HG02763 (cell line): ENCODE measurements at regions not wholly inside any gene's neighbourhood (a gene's known extent, or its start where the extent isn't known, plus 50 kb on each side); places are given as distances from the start of the nearest gene placed in this dataset.

Experiments
- ATAC-seq: cut with Tn5 transposase; IDR thresholded peaks from one replicate; pipeline ENCODE4 v1.9.1; 2021; ENCODE audit warnings: mild to moderate bottlenecking, moderate library complexity; ENCODE audit not compliant: unreplicated experiment

DNA sequence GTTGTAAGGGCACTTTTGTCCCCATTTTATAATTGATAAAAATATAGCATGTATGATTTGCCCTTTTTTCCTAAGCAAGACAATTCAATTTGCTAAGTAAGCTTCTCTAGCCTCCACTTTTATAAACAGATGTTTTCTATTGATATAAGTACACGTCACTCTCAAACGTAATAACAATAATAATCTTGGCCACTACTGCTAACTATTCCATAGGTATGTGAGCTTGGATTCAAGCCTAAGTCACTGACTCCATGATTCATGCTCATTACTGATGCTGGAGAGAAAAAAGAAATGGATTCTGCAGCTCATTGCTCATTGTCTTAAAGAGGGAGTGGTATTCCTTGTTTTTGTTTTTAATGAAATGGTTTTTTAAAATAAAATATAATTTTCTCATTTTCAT is 661.0 kb downstream of the GALC start:
- no peak for ATAC-seq

GRCh38 chr14:87325741-87326140 is 667.2 kb downstream of the GALC start:
- ATAC-seq, result no peak

DNA sequence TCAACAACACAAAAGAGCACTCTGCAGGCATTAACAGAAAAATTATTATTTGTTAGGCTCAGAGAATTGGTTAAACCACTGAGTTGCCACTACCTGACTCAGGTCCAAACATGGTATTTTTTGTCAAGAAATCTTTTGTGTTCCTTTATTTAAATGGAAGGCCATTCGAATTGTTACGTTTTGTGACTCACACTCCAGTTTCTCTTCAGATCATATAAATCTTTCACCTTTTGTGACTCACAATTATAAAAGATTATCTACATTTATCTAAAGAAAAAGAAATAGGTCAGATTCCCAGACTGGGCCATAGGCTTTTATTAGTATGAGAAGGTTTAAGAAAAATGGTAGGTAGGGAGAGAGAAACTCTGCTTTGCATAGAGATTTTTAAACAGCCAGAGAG is 669.8 kb downstream of the GALC start:
- no peak for ATAC-seq

DNA sequence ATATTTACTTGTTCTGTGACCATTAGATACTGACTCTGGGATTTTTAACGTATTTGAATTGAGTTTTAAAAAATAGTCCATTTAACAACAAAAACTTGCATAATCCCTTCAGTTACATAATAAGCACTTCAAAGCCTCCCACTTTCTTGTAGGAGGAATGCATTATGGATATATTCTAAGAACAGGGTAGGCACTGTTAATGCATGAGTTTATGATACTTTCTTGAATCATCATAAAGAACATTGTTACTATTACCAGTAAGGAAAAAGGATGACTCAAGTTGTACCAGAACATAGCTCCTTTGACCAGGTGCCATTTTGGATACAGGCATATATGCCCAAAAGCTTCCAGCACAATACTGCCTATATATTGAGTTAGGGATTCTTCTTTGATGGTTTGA is 671.4 kb downstream of the GALC start:
- no peak for ATAC-seq

DNA sequence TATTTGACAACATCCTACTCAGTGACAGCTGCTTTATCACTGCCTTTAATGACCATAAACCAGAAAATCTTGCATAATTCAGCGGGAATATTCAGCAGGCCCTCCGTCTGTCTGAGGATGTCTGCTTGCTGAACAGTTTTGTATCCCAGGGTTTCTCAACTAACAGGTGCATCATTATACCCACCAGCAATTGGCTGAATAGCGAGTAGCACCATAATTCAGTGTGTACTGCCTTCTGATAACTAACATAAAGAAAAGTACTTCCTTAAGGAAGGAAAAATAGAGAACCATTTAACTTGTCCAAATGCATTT is 680.1 kb downstream of the GALC start:
- ATAC-seq, result no peak

DNA sequence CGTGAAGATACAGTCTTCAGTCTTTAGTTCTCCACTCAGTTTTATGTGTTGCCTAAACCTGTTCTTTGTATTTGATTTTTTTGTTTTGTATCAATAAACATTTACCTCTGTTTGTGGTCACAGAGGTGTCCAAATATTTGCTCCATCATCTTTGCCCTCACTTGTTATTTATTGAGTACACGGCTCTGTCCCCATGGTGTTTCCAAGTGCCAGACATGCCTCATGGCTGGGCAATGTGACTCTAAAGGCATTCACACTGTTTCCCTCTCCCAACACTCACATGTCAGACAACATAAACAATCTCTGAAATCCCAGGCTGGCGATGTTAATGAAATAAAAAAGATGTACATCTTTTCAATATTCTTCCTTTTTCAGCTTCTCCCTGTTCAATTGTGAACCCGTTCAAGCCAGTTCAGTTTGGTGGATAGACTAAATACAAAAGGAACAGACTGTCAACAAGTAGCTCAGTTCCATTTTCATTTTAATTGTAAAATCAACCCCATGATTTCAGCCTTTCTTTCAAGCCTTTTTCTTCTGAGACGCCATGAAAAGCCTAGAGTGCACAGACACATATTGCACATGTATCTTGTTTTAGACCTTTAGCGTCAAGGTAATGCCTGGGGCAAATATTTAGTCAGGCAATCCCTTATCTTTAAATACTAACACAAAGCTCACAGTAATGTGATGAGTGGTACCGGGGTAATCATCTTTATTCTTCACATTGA is 680.7 kb downstream of the GALC start:
- no peak for ATAC-seq

DNA sequence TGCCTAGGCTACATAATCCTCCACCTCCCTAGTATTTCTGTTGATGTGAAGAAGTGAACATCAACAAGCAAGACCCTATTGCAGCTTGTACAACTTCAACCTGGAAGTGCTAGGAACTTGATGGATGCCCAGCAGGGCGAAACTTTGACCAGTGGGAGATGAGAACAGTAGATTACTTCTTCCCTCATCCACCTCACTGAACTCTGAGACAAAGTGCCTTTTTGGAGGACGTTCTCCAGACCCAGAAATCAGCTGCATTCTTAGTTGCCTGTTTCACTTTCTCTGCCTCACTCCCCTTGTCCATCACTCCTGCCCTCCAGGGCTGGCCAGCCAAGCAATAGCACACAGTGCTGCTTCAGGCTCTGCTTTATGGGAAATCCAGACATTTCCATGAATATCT is 683.4 kb downstream of the GALC start:
- no peak for ATAC-seq

- no peak for ATAC-seq
Measured at GRCh38 chr14:87306409-87307168, 686.4 kb downstream of the GALC start.

GRCh38 chr14:87305345-87305744 is 687.6 kb downstream of the GALC start:
- no peak for ATAC-seq

- ATAC-seq, result no peak
Measured at GRCh38 chr14:87304404-87304803, 688.6 kb downstream of the GALC start.

- ATAC-seq, result no peak
Measured at GRCh38 chr14:87286826-87287225, 706.2 kb downstream of the GALC start.

- no peak for ATAC-seq
Measured at GRCh38 chr14:87286191-87286590, 706.8 kb downstream of the GALC start.

DNA sequence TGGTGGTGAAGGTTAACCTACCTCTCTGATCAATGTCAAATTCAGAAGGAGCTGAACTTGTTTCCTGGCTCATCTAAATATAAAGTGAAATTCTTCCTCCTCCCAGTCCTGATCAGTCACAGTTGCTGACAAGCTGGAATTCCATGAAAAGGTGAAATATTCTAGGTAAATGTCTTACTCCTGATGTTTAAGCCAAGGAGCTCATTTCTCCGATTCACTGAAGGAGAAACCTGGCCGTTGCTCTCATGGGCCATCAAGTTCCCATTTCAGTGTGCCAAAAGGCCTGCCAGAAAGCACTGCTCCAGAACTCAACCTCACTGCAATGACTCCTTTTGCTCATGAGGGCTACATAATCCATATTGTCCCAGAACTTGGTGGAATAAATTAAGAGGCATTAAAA is 707.5 kb downstream of the GALC start:
- no peak for ATAC-seq

- no peak for ATAC-seq
Measured at GRCh38 chr14:87283547-87283946, 709.4 kb downstream of the GALC start.

- no peak for ATAC-seq
Measured at GRCh38 chr14:87282266-87282665, 710.7 kb downstream of the GALC start.

DNA sequence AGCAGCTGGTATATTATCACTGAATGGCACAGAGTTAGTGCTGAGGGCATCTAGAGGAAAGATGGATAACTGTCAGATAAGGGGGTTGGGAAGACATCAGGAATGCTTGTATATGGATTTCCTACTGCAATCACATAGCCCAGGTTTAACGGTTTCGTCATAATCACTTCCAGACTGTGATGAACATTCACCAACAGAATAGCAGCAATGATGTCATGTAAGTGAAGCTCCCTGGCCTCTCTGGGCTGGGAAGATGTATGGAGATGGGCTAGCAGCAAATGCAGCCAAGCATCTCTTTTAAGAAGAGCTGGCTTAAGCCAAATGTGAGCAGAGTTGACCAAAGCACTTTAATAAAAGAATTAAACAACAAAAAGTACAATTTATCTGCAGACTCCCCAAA is 714.6 kb downstream of the GALC start:
- no peak for ATAC-seq

GRCh38 chr14:87271331-87271730 is 721.7 kb downstream of the GALC start:
- ATAC-seq, result no peak

- ATAC-seq, result no peak
Measured at GRCh38 chr14:87268997-87269396, 724.0 kb downstream of the GALC start.

GRCh38 chr14:87264796-87265195 is 728.2 kb downstream of the GALC start:
- no peak for ATAC-seq

- no peak for ATAC-seq
Measured at GRCh38 chr14:87264272-87264785, 728.7 kb downstream of the GALC start.

DNA sequence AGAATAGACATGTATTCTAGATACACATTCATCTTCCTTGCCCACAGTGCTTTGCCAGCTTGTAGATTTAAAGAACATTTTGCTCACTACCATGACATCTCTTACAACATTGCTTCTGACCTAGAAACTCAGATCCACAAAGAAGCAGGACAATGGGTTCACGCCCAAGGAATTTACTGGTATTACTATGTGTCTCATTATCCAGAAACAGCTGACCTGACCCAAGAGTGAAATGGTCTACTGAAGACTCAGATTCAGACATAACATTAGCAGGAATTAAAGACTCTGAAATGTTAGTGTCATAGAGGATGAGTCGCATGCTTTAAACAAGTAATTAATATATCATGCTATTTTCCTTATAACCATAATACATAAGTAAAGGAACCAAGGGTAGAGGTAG is 731.4 kb downstream of the GALC start:
- no peak for ATAC-seq

DNA sequence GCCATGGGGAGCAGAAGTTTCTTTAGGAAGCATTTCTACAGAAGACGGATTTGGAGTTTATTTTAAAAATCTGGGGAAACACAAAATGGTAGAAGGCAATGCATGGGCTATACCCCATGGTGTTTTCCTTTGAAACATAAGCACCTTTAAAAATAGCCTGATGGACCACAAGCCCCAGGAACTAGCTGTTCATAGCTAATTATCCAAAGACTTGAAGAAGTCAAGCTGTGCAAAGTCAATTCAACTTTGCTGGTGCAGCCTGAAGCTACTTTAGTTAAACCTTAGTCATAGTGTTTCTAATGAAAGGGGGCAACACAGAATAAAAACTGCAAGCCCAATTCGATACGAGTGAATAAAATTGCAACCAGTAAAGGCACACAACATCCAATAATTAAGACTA is 732.5 kb downstream of the GALC start:
- ATAC-seq, result no peak

DNA sequence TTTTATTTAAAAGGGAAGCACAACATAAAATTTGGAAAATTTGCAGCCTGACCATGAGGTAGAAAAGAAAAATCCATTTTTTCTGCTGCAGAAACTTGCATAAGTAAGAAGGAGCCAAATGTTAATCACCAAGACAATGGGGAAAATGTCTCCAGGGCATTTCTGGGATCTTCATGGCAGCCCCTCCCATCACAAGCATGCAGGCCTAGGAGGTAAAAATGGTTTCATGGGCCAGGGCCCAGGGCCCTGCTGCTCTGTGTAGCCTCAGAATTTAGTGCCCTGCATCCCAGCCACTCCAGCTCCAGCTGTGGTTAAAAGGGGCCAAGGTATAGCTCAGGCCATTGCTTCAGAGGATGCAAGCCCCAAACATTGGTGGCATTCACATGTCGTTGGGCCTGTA is 735.6 kb downstream of the GALC start:
- no peak for ATAC-seq
